HUES6 (cell line): ENCODE measurements at regions not wholly inside any gene's neighbourhood (a gene's known extent, or its start where the extent isn't known, plus 50 kb on each side); places are given as distances from the start of the nearest gene placed in this dataset.
A peak's percentile ranks its signal among the peaks of the same experiment; 100 is the strongest.

Experiments
- H3K27ac ChIP-seq: 2 replicates; pipeline ENCODE4 v1.7.0; 2013; ENCODE audit warnings: low read depth, mild to moderate bottlenecking, low read length, inconsistent platforms
- H3K27me3 ChIP-seq: 2 replicates; pipeline ENCODE4 v1.6.1; 2013; ENCODE audit warnings: low read length; ENCODE audit not compliant: control insufficient read depth, insufficient read depth
- H3K36me3 ChIP-seq: 2 replicates; pipeline ENCODE4 v1.6.1; 2013; ENCODE audit warnings: low read length; ENCODE audit not compliant: control insufficient read depth, insufficient read depth
- H3K4me1 ChIP-seq: 2 replicates; pipeline ENCODE4 v1.6.1; 2013; ENCODE audit warnings: low read length; ENCODE audit not compliant: control insufficient read depth, insufficient read depth
- H3K4me3 ChIP-seq: 2 replicates; pipeline ENCODE4 v1.5.1; 2013; ENCODE audit warnings: low read depth, low read length
- H3K9ac ChIP-seq: one replicate; pipeline ENCODE4 v1.6.1; 2013; ENCODE audit warnings: mild to moderate bottlenecking, low read length
- H3K9me3 ChIP-seq: 2 replicates; pipeline ENCODE4 v1.6.1; 2013; ENCODE audit warnings: low read depth, low read length; ENCODE audit not compliant: control insufficient read depth, insufficient read depth

GRCh38 chr13:79803296-79803695, 322.3 kb downstream of the NDFIP2 start:
- Histone ChIP-seq H3K9ac (no peak overlapping the region), H3K36me3 (no peaks in the 10 kb centered on the region), H3K4me3 (no peak overlapping the region), H3K4me1 (peaks cover 37% of the 10 kb centered on the region; the same call in 1 of the 2 replicates), H3K9me3 (no peaks in the 10 kb centered on the region), H3K27ac (no peak overlapping the region), H3K27me3 (no peaks in the 10 kb centered on the region)

- H3K4me3 ChIP-seq = no peak overlapping the region
- no peak overlapping the region for H3K27ac ChIP-seq
- H3K4me1 ChIP-seq = peaks cover 37% of the 10 kb centered on the region; the same call in 1 of the 2 replicates
- H3K36me3 ChIP-seq = no peaks in the 10 kb centered on the region
- H3K9me3 ChIP-seq = no peaks in the 10 kb centered on the region
- H3K27me3 ChIP-seq = no peaks in the 10 kb centered on the region
- no peak overlapping the region for H3K9ac ChIP-seq
Observed at GRCh38 chr13:79802389-79803085, 321.6 kb downstream of the NDFIP2 start.

DNA sequence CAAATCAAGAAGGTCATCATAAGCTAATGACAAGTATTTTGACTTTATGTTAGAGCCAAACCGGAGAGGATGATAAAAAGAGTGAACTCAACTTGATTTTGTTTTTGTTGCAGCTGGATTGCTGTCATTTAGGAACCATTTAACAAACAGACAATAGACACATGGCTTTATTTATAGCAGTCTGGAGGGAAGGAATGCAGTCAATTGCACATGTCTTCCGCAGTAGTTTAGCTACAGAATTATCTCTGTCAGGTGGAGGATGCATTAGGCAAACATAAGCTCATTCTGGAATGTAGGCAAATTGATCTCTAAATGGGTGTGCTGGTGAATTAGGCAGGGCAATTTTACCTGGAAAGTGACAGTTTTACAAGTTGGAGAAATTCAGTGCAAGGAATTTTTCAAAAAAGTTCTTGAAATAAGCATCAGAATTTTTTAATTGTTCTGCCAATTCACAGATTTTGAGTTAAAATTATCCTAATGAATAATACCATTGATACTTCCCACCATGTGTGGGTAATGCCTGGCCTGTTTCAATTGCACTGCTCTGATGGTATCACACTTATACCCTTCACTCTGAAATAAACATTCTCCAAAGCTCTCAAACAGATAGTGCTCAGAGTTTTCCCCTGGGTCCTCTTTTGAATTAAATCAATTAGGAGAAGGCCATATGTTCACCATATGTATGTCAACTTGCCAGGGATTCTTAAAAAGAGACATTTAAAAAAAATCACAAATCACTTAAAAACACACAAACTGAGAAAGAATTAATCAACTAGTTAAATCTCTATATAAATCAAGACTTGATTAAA, 318.3 kb downstream of the NDFIP2 start:
- no peaks in the 10 kb centered on the region for H3K9me3 ChIP-seq
- H3K4me3 ChIP-seq = no peak overlapping the region
- H3K9ac ChIP-seq = no peak overlapping the region

DNA sequence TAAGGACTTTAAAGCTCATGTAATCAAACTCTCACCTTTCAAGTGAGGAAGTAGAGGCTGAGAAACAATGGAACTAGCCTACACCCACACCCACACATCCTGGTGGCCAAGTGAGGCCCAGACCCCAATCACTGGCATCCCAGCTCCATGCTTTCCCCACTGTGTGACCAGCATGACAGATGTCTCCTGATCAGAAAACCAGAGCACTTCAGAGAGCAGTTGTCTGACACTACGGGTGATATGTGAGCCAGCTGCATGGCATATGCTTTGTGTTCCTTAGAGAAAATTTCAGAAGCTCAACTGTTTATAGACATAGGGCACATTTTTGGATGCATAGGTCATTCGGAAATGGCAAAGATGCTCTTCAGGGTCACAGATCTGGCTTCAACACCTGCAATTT, 315.2 kb downstream of the NDFIP2 start:
- Histone ChIP-seq H3K4me3 (no peak overlapping the region), H3K9ac (no peak overlapping the region), H3K4me1 (peaks cover 6% of the 10 kb centered on the region; the same call in 1 of the 2 replicates), H3K9me3 (no peaks in the 10 kb centered on the region), H3K27me3 (no peaks in the 10 kb centered on the region), H3K27ac (no peak overlapping the region), H3K36me3 (no peaks in the 10 kb centered on the region)

More for the DNA sequence above, 318.3 kb downstream of the NDFIP2 start:
- H3K27ac ChIP-seq = no peak overlapping the region
- no peaks in the 10 kb centered on the region for H3K27me3 ChIP-seq
- H3K36me3 ChIP-seq = no peaks in the 10 kb centered on the region
- peaks cover 20% of the 10 kb centered on the region; the same call in 1 of the 2 replicates for H3K4me1 ChIP-seq

DNA sequence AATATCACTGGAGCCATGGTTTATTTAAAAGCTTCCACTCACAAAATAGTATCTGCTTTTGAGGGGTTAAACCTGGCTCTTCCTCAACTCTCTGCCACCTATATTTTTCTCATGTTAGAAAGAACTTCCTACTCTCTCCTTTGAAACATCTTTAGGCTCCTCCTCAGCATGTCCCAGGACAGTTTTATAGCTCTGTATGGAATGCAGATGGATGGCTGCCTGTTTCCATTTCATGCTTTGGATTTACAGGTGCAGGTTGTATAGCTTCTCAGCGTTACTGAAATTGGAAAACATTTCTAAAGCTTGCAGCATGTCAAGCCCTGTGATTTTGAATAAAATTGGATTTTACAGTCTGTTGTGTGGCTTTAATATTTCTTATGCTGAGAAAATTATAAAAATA, 314.0 kb downstream of the NDFIP2 start:
- H3K4me3 ChIP-seq = no peak overlapping the region
- H3K4me1 ChIP-seq = peaks cover 6% of the 10 kb centered on the region; the same call in 1 of the 2 replicates
- no peak overlapping the region for H3K27ac ChIP-seq
- H3K9me3 ChIP-seq = no peaks in the 10 kb centered on the region
- no peak overlapping the region for H3K9ac ChIP-seq
- H3K27me3 ChIP-seq = no peaks in the 10 kb centered on the region
- no peaks in the 10 kb centered on the region for H3K36me3 ChIP-seq

- Histone ChIP-seq H3K36me3 (no peaks in the 10 kb centered on the region), H3K9ac (no peak overlapping the region), H3K27ac (no peak overlapping the region), H3K27me3 (no peaks in the 10 kb centered on the region), H3K4me3 (no peak overlapping the region), H3K4me1 (no peaks in the 10 kb centered on the region), H3K9me3 (peaks cover 13% of the 10 kb centered on the region)
Observed at GRCh38 chr13:79792716-79793115, 311.8 kb downstream of the NDFIP2 start.

DNA sequence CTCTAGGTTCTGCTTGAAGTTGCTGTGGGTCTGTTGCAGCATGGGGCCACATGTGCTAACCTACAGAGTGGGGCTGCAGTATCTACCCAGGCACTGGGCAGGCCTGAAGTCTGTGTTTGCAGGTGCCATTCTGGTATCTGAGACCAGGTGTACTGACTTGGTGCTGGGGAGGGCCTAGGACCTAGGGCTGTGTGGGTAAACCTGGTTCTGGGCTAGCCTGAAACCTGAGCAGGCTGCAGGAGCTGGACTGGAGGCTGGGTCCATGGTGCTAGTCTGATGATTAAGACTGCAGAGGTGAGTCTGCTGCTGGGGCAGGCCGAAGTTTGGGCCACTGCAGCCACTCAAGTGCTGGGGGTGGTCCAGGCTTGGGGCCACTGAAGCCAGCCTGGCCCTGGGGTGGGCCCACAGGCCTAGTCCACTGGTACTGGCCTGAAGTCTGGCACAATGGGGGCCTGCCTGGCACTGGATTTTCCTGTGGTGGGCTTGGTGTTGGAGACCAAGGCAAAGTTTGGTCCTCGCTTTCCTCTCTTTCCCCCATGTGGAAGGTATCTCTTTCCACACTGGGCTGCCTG, 310.6 kb downstream of the NDFIP2 start:
- H3K27me3 ChIP-seq = no peaks in the 10 kb centered on the region
- no peaks in the 10 kb centered on the region for H3K36me3 ChIP-seq
- H3K9me3 ChIP-seq = peaks cover 13% of the 10 kb centered on the region
- H3K9ac ChIP-seq = no peak overlapping the region
- no peaks in the 10 kb centered on the region for H3K4me1 ChIP-seq
- no peak overlapping the region for H3K27ac ChIP-seq
- H3K4me3 ChIP-seq = no peak overlapping the region

GRCh38 chr13:79786176-79786575, 305.2 kb downstream of the NDFIP2 start:
- Histone ChIP-seq H3K27ac (no peak overlapping the region), H3K36me3 (no peaks in the 10 kb centered on the region), H3K27me3 (no peaks in the 10 kb centered on the region), H3K9ac (no peak overlapping the region), H3K9me3 (peaks cover 13% of the 10 kb centered on the region), H3K4me1 (peaks cover 18% of the 10 kb centered on the region), H3K4me3 (no peak overlapping the region)

DNA sequence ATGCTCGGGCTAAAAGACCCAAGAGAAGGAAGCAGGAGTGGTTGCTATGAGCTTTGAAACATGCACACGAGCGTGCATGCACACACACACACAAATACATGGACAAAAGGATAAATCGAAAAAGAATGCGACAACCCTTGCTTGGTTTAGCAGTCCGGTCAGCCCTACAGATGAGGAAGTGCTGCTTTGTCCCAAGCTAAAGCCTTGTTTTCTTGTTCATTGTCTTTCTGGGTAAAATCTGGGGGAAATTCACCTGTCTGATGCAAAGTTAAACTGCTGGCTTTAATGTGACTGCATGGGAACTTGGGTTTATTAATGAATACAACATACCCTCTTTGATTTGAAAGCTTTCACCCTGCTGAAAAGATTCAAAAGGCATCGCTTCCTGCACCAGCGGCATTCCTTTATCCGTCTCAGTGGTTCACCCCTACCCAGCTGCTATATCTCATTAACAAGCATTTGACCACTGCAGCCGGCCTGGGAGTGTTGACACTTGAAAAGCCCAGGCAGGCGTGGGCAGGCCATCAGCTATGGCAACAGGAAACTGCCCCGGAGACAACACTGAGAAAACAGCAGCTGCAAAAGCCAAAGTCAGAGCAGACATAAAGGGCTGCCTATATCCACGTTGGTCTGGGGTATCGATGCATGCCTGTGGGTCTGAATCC, 301.7 kb downstream of the NDFIP2 start:
- no peaks in the 10 kb centered on the region for H3K36me3 ChIP-seq
- peak overlapping the region; percentile 36 for H3K9ac ChIP-seq
- peaks cover 31% of the 10 kb centered on the region for H3K4me1 ChIP-seq
- H3K27ac ChIP-seq = peak overlapping the region; percentile 10; the same call in 1 of the 2 replicates
- no peaks in the 10 kb centered on the region; the same call in 1 of the 2 replicates for H3K9me3 ChIP-seq
- H3K4me3 ChIP-seq = no peak overlapping the region; the same call in 1 of the 2 replicates
- no peaks in the 10 kb centered on the region for H3K27me3 ChIP-seq

GRCh38 chr13:79781829-79782540, 301.0 kb downstream of the NDFIP2 start:
- no peak overlapping the region for H3K9ac ChIP-seq
- H3K27me3 ChIP-seq = no peaks in the 10 kb centered on the region
- peaks cover 35% of the 10 kb centered on the region for H3K4me1 ChIP-seq
- peak overlapping the region; percentile 10; the same call in 1 of the 2 replicates for H3K27ac ChIP-seq
- no peak overlapping the region for H3K4me3 ChIP-seq
- no peaks in the 10 kb centered on the region for H3K36me3 ChIP-seq
- no peaks in the 10 kb centered on the region for H3K9me3 ChIP-seq
